Ishikawa (cell line): ENCODE measurements at regions not wholly inside any gene's neighbourhood (a gene's known extent, or its start where the extent isn't known, plus 50 kb on each side); places are given as distances from the start of the nearest gene placed in this dataset.

Experiments
- CEBPB ChIP-seq: IDR thresholded peaks from 2 replicates; pipeline ENCODE4 v1.6.1; 2012
- CREB1 ChIP-seq: IDR thresholded peaks from 2 replicates; pipeline ENCODE4 v1.6.1; 2012; ENCODE audit warnings: low read depth
- EGR1 ChIP-seq: IDR thresholded peaks from 2 replicates; pipeline ENCODE4 v1.6.1; 2012
- EP300 ChIP-seq: IDR thresholded peaks from 2 replicates; pipeline ENCODE4 v1.6.1; 2012; ENCODE audit warnings: borderline replicate concordance
- FOXM1 ChIP-seq: IDR thresholded peaks from 2 replicates; pipeline ENCODE4 v1.6.1; 2012; ENCODE audit warnings: low read depth, borderline replicate concordance
- NFIC ChIP-seq: IDR thresholded peaks from 2 replicates; pipeline ENCODE4 v1.6.1; 2012
- RAD21 ChIP-seq: IDR thresholded peaks from 2 replicates; pipeline ENCODE4 v1.6.1; 2012; ENCODE audit warnings: low read depth
- TAF1 ChIP-seq: IDR thresholded peaks from 2 replicates; pipeline ENCODE4 v1.6.1; 2012; ENCODE audit warnings: low read depth, mild to moderate bottlenecking
- TCF12 ChIP-seq: IDR thresholded peaks from 2 replicates; pipeline ENCODE4 v1.6.1; 2012; ENCODE audit warnings: low read depth
- TEAD4 ChIP-seq: IDR thresholded peaks from 2 replicates; pipeline ENCODE4 v1.6.1; 2012
- YY1 ChIP-seq: IDR thresholded peaks from 2 replicates; pipeline ENCODE4 v1.6.1; 2012; ENCODE audit warnings: low read depth
- ZBTB7A ChIP-seq: IDR thresholded peaks from 2 replicates; pipeline ENCODE4 v1.6.1; 2012; ENCODE audit warnings: low read depth
- TF ChIP-seq, protein P1 (sequence below): IDR thresholded peaks from 2 replicates; pipeline ENCODE4 v1.6.1; 2012
- TF ChIP-seq, protein P2 (sequence below): IDR thresholded peaks from 2 replicates; pipeline ENCODE4 v1.6.1; 2012; ENCODE audit warnings: low read depth, mild to moderate bottlenecking
- TF ChIP-seq, protein P3 (sequence below): IDR thresholded peaks from 2 replicates; pipeline ENCODE4 v1.6.1; 2012

DNA sequence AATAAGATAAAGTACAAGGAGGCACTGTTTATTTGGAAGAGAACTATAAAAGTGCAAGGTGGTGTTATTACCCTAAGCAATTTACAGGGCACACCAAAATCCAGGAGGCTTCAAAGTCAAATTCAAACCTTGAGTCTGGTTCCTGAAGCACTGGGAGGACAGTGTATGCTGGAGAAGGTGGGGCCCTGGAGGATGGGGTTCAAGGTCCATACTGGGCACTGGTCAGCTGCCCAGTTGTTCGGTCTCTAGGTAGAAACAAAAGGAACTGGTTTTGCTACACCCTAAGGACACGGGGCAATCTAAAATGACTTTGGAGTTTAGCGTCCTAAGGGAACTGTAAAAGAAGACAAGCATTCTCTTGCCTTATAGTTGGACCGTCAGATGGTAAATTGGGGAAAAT, 78.4 kb upstream of the ELMO1 start:
- TF ChIP-seq YY1 (no peak), RAD21 (no peak), TAF1 (no peak), TEAD4 (no peak), CREB1 (no peak)
- TF ChIP-seq, protein P1, sequence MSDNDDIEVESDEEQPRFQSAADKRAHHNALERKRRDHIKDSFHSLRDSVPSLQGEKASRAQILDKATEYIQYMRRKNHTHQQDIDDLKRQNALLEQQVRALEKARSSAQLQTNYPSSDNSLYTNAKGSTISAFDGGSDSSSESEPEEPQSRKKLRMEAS = no peak
- TF ChIP-seq, protein P2, sequence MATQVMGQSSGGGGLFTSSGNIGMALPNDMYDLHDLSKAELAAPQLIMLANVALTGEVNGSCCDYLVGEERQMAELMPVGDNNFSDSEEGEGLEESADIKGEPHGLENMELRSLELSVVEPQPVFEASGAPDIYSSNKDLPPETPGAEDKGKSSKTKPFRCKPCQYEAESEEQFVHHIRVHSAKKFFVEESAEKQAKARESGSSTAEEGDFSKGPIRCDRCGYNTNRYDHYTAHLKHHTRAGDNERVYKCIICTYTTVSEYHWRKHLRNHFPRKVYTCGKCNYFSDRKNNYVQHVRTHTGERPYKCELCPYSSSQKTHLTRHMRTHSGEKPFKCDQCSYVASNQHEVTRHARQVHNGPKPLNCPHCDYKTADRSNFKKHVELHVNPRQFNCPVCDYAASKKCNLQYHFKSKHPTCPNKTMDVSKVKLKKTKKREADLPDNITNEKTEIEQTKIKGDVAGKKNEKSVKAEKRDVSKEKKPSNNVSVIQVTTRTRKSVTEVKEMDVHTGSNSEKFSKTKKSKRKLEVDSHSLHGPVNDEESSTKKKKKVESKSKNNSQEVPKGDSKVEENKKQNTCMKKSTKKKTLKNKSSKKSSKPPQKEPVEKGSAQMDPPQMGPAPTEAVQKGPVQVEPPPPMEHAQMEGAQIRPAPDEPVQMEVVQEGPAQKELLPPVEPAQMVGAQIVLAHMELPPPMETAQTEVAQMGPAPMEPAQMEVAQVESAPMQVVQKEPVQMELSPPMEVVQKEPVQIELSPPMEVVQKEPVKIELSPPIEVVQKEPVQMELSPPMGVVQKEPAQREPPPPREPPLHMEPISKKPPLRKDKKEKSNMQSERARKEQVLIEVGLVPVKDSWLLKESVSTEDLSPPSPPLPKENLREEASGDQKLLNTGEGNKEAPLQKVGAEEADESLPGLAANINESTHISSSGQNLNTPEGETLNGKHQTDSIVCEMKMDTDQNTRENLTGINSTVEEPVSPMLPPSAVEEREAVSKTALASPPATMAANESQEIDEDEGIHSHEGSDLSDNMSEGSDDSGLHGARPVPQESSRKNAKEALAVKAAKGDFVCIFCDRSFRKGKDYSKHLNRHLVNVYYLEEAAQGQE = no peak

DNA sequence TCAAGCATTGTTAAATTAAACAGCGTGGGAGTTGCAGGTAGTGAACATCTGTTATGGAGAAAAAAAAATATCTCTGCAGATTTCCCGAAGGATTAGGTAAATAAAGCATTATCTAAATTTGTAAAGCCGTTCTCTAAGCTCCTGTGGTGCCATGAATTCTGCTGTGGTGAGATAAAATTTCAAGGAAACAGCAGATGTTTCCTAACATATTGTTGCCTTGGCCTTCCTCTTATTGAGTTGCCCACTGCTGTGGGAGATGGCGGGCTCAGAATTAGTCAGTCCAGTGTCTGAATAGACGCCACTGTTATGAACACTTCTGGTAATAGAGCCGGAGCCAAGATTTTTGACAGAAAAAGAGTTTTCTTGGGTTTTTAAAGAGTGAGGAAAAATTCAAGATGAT, 82.6 kb upstream of the ELMO1 start:
- TF ChIP-seq, protein P2 = no peak
- TF ChIP-seq TCF12 (no peak), TEAD4 (no peak), ZBTB7A (no peak), EGR1 (no peak), FOXM1 (no peak), YY1 (no peak), EP300 (no peak), CEBPB (no peak), RAD21 (no peak), CREB1 (no peak), NFIC (no peak), TAF1 (no peak)
- TF ChIP-seq, protein P1 = no peak
- TF ChIP-seq, protein P3, sequence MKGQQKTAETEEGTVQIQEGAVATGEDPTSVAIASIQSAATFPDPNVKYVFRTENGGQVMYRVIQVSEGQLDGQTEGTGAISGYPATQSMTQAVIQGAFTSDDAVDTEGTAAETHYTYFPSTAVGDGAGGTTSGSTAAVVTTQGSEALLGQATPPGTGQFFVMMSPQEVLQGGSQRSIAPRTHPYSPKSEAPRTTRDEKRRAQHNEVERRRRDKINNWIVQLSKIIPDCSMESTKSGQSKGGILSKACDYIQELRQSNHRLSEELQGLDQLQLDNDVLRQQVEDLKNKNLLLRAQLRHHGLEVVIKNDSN = no peak

DNA sequence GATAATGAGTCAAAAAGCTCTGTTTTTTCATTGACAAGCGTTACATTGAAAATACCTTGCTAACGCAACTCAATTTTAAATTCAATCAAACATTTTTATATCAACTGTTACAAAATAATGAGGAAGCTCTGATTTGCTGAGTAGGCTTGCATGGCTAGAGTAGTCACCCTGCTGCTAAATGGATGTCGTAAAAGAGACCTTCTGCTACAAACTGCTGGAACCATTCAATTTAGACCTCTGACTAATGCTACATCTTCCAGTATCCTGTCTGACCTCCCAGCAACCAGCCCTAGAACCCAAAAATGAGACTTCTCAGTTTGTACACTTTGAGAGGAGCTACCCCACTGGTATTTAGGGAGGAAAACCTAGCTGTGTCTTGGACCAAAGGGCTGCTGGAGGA, 84.0 kb upstream of the ELMO1 start:
- TF ChIP-seq NFIC (no peak), EP300 (no peak), YY1 (no peak)

DNA sequence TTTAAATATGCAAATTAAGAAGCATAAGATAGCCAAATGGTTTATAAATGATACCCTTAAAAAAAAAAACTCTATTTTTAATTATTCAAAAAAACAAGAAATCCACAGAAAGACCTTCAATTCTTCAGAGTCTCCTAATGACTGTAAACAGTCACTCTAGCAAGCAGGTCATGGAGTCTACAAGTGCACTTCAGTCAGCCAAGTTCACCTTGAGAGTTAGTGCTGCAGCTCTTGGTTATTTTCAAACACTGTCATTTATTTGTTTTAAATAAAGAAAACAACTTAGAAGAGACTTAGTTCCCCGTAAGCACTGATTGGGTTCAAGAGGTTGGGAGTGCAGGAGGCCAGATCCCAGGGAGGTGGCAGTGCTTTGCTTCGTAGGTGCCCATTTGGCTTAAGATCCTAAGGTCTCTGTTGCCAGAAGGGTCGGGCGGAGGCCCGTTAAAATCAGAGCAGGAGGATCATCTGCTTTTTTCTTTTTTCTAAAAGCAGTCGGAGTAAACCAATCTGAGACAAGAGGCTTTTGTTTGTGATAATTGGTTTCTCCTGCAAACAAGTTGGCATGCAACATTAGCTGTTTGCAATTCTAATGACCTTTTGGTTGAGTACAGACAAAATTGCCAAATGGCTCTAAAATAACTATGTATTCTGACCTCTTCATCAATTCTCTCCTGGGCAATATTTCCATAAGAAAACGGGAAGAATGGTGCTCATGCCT, 86.4 kb upstream of the ELMO1 start:
- TF ChIP-seq, protein P3 = no peak
- TF ChIP-seq NFIC = no peak
- TF ChIP-seq TEAD4 = no peak
- no peak for TF ChIP-seq CEBPB
- no peak for TF ChIP-seq RAD21
- TF ChIP-seq, protein P2 = no peak
- TF ChIP-seq YY1 = no peak
- no peak for TF ChIP-seq EP300
- TF ChIP-seq ZBTB7A = no peak
- TF ChIP-seq FOXM1 = no peak
- TF ChIP-seq, protein P1 = no peak
- TF ChIP-seq TAF1 = no peak
- no peak for TF ChIP-seq EGR1
- TF ChIP-seq TCF12 = no peak
- no peak for TF ChIP-seq CREB1
